ENCODE measurements at regions not wholly inside any gene's neighbourhood (a gene's known extent, or its start where the extent isn't known, plus 50 kb on each side); places are given as distances from the start of the nearest gene placed in this dataset.

DNA sequence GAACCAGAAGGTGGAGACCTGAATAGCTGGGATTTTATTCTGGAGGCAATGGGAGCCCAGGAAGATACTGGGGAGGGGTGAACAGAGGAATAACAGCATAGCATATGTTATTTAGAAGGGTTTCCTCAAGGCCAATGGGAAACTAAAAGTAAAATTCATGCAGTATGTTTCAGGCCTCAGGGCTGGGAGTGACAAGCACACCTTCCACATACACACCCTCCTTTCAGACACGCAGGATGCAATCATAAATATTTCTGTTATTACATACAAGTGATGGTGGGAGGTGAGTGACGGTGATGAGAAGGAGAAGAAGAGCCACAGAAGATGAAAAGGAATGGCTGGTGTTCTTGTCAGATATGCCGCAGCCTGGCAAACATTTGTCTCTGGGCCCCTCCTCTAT, 106.1 kb upstream of the FLRT2 start:
- no peak for ATAC-seq
- ChIA-PET POLR2A (no interaction called here), CTCF (no interaction called here)
- DNase-seq (ENCODE audit: low read depth in 1 of 2, low spot score in 1 of 2) = no peak
- peak overlapping the region in 1 of 2 experiments; percentile 2; a peak in 1 of 6 replicates for H3K27ac ChIP-seq
- FAIRE-seq = no peak
- H3K4me2 ChIP-seq = no peak overlapping the region
- WGBS (ENCODE audit: missing lambda C conversion rate) = 90% methylated on average over 3 of the region's 3 CpGs
- no peaks in the 10 kb centered on the region for H3K9me3 ChIP-seq
- TF ChIP-seq RAD21 (conservative IDR thresholded peaks at IDR 0.05 in 1 of 2, IDR thresholded peaks at IDR 0.05 in 1 of 2) = no peak
- no peak for TF ChIP-seq KDM1A (IDR thresholded peaks at IDR 0.05; ENCODE audit: low read depth)
- no peak for TF ChIP-seq EHMT2 (IDR thresholded peaks at IDR 0.05; ENCODE audit: low read depth)
- TF ChIP-seq HOXB5 (CRISPR knock-in tag; IDR thresholded peaks at IDR 0.05) = no peak
- no peak for TF ChIP-seq MAFK (IDR thresholded peaks at IDR 0.05; ENCODE audit: partially characterized antibody)
- no peak for TF ChIP-seq ESRRA (IDR thresholded peaks at IDR 0.05; ENCODE audit: borderline replicate concordance, low read length)
- no peak for TF ChIP-seq CEBPB (IDR thresholded peaks at IDR 0.05)
- no peak for TF ChIP-seq ZNF302 (CRISPR knock-in tag; IDR thresholded peaks at IDR 0.05)
- TF ChIP-seq EHF (CRISPR knock-in tag; IDR thresholded peaks at IDR 0.05) = no peak
- no peak for TF ChIP-seq ZC3H11A (IDR thresholded peaks at IDR 0.05)
- TF ChIP-seq FOSB (CRISPR knock-in tag; IDR thresholded peaks at IDR 0.05) = no peak
- no peak for TF ChIP-seq TP53 (CRISPR knock-in tag; IDR thresholded peaks at IDR 0.05)
- TF ChIP-seq SMC3 (IDR thresholded peaks at IDR 0.05) = no peak
- TF ChIP-seq TFCP2L1 (CRISPR knock-in tag; IDR thresholded peaks at IDR 0.05) = no peak
- H3K4me1 ChIP-seq = peaks cover 5% of the 10 kb centered on the region; the same call in 1 of the 3 replicates
- H3K4me3 ChIP-seq = no peak overlapping the region

DNA sequence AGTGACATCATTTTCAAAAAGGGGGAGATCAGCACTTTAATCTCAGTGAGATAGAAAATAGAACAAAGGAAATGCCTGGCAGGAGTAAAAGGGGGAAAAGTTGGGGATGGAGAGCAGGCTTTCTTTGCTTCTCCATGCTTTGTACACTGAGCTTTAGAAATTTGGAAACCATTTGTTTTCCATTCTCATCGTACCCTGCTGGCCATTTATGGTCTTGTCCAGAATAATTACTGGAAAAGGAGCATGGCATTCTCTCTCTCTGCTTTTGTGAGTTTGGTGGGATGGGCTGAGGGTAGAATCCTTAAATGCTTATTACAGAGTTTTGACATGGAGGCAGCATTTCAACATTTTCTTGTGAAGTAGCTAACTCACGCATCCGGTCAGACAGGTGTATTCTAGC, 104.4 kb upstream of the FLRT2 start:
- DNase-seq (ENCODE audit: low read depth in 1 of 2, low spot score in 1 of 2) = no peak
- Histone ChIP-seq H3K27ac (no peak overlapping the region), H3K4me3 (no peak overlapping the region), H3K4me1 (peaks cover 5% of the 10 kb centered on the region; the same call in 1 of the 3 replicates), H3K4me2 (no peak overlapping the region), H3K9me3 (no peaks in the 10 kb centered on the region)
- FAIRE-seq = no peak
- TF ChIP-seq FOSL2 (IDR thresholded peaks at IDR 0.05) (no peak), FOSL2 (CRISPR knock-in tag; IDR thresholded peaks at IDR 0.05) (no peak), ESRRA (IDR thresholded peaks at IDR 0.05; ENCODE audit: borderline replicate concordance, low read length) (no peak), EHMT2 (IDR thresholded peaks at IDR 0.05; ENCODE audit: low read depth) (no peak), KDM5A (IDR thresholded peaks at IDR 0.05) (no peak), RFX5 (IDR thresholded peaks at IDR 0.05) (no peak), SREBF2 (IDR thresholded peaks at IDR 0.05) (no peak), ZFP36 (IDR thresholded peaks at IDR 0.05; ENCODE audit: borderline replicate concordance, partially characterized antibody) (no peak), RCOR1 (IDR thresholded peaks at IDR 0.05; ENCODE audit: low read depth, low read length) (no peak)
- TF ChIP-seq, protein P1, sequence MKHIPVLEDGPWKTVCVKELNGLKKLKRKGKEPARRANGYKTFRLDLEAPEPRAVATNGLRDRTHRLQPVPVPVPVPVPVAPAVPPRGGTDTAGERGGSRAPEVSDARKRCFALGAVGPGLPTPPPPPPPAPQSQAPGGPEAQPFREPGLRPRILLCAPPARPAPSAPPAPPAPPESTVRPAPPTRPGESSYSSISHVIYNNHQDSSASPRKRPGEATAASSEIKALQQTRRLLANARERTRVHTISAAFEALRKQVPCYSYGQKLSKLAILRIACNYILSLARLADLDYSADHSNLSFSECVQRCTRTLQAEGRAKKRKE (CRISPR knock-in tag; IDR thresholded peaks at IDR 0.05; ENCODE audit: low read depth) = no peak
- ChIA-PET POLR2A (no interaction called here), CTCF (interaction anchor here (0.7 to 1.9 kb wide), 5 partner anchors 8 to 93 kb away, joined by 3 to 7 read pairs (median 3); no protein-coding TSS in a partner anchor)
- WGBS (ENCODE audit: missing lambda C conversion rate) = 84% methylated on average over 3 of the region's 3 CpGs
- no peak for ATAC-seq

DNA sequence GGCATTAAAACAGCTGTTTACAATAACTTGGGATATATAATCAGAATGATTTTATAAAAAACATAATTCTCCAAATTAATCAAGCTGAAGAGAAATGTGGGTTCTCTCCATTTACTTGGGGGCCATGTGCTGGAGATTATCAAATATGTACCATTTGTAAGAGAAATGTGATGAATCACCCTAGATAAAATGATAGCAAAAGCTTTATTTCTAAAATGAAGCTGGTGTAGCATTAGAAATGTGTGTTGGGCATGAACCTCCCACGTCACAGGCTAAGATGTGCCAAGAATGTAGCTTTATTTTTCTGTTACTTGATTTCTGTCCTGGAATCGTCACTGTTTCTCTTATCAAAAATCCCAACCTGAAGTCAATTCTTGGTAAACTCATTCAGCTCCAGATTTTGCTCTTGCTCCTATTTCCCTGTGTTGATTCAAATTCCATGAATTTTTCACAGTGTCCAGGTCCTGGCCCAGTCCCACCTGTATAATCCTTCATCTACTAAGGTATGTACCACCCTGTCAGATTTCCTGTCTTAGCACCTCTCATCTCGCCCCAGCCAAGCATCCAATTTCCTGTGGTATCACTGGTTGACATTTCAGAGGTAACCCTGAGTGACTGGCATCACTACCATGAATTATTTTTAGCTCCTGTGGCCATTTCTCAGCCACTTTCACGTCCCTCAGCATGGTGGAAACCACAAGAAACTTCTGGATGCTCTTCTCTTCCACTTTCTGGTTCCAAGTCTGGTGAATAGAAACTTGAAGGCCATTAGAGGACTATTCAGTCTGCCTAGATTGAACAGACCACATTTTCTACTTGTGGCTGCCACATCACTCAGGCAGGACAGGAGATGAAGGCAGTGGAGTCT, 103.6 kb upstream of the FLRT2 start:
- no peak overlapping the region for H3K4me2 ChIP-seq
- H3K4me1 ChIP-seq = peaks cover 4% of the 10 kb centered on the region; the same call in 1 of the 3 replicates
- no peak overlapping the region for H3K4me3 ChIP-seq
- DNase-seq (ENCODE audit: low read depth in 1 of 2, low spot score in 1 of 2) (no peak), FAIRE-seq (no peak), ATAC-seq (no peak)
- CTCF ChIA-PET = interaction anchor here (0.6 to 1.9 kb wide), 7 partner anchors 8 to 92 kb away, joined by 3 to 7 read pairs (median 3); no protein-coding TSS in a partner anchor
- POLR2A ChIA-PET = no interaction called here
- WGBS (ENCODE audit: missing lambda C conversion rate) = 64% methylated on average over 4 of the region's 4 CpGs
- no peaks in the 10 kb centered on the region for H3K9me3 ChIP-seq
- no peak overlapping the region for H3K27ac ChIP-seq
- TF ChIP-seq NFE2L2 (conservative IDR thresholded peaks at IDR 0.05; ENCODE audit: low read length) = no peak
- TF ChIP-seq, protein P2, sequence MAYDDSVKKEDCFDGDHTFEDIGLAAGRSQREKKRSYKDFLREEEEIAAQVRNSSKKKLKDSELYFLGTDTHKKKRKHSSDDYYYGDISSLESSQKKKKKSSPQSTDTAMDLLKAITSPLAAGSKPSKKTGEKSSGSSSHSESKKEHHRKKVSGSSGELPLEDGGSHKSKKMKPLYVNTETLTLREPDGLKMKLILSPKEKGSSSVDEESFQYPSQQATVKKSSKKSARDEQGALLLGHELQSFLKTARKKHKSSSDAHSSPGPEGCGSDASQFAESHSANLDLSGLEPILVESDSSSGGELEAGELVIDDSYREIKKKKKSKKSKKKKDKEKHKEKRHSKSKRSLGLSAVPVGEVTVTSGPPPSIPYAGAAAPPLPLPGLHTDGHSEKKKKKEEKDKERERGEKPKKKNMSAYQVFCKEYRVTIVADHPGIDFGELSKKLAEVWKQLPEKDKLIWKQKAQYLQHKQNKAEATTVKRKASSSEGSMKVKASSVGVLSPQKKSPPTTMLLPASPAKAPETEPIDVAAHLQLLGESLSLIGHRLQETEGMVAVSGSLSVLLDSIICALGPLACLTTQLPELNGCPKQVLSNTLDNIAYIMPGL (CRISPR knock-in tag; IDR thresholded peaks at IDR 0.05; ENCODE audit: borderline replicate concordance) = no peak
- TF ChIP-seq HOXB5 (CRISPR knock-in tag; IDR thresholded peaks at IDR 0.05) = no peak
- no peak for TF ChIP-seq EP300 (IDR thresholded peaks at IDR 0.05)
- TF ChIP-seq ZNF302 (CRISPR knock-in tag; IDR thresholded peaks at IDR 0.05) = no peak
- TF ChIP-seq, protein P3, sequence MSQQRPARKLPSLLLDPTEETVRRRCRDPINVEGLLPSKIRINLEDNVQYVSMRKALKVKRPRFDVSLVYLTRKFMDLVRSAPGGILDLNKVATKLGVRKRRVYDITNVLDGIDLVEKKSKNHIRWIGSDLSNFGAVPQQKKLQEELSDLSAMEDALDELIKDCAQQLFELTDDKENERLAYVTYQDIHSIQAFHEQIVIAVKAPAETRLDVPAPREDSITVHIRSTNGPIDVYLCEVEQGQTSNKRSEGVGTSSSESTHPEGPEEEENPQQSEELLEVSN (IDR thresholded peaks at IDR 0.05; ENCODE audit: borderline replicate concordance, low read depth) = no peak
- TF ChIP-seq ZC3H11A (IDR thresholded peaks at IDR 0.05) = no peak
- no peak for TF ChIP-seq NPAS2 (CRISPR knock-in tag; IDR thresholded peaks at IDR 0.05; ENCODE audit: borderline replicate concordance)
- TF ChIP-seq RCOR1 (IDR thresholded peaks at IDR 0.05; ENCODE audit: low read depth, low read length) = no peak
- TF ChIP-seq FOXS1 (CRISPR knock-in tag; IDR thresholded peaks at IDR 0.05) = no peak
- TF ChIP-seq ZSCAN20 (CRISPR knock-in tag; IDR thresholded peaks at IDR 0.05) = no peak
- TF ChIP-seq KDM1A (IDR thresholded peaks at IDR 0.05; ENCODE audit: low read depth) = no peak
